ENCODE measurements at regions not wholly inside any gene's neighbourhood (a gene's known extent, or its start where the extent isn't known, plus 50 kb on each side); places are given as distances from the start of the nearest gene placed in this dataset.

DNA sequence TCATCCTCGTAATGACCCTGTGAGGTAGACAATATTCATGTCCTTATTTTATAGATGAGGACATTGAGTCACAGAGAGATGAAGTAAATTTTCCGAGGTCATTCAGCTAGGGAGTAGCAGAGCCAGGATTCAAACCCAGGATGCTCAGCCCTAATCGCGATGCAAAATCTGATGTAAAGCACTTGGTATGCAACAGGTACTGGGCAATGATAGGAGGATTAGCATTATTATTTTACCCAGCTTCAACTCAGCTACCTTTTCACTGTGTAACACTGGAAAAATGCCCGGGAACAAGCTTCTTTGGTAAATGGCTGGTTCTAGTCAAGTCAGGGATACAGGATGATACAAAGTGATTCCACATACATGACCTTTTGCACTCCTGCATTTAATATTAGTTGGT, 88.7 kb downstream of the ATP1A1 start:
- ATAC-seq: no peak
- CTCF ChIA-PET: no interaction called here
- intact Hi-C loops (cut with micrococcal nuclease; ENCODE audit: unreplicated experiment): no loop called here

DNA sequence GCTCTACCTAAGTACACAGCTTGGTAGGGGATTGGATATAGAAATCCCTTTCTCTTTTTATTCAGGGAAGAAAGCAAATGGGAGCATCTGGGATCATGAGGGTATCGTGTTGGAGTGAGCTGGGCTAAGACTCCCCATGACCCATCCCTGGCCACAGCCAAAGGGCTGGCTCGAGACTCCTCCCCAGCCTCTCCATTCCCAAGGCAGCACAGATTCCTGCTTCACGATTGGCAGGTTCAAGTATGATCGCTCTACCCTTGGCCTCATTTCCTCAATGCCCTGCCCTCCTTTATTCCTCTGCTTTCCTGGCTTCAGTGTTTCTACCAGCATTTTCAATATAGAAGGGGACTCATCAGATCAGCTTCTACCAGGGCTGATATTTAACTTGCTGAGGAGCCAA, 89.7 kb downstream of the ATP1A1 start:
- no peak for DNase-seq (ENCODE audit: low read depth, low spot score)
- TF ChIP-seq SIN3A (IDR thresholded peaks at IDR 0.05; ENCODE audit: borderline replicate concordance, insufficient read depth, low read depth, low read length): no peak
- no peak for TF ChIP-seq POLR2AphosphoS5 (IDR thresholded peaks at IDR 0.05; ENCODE audit: low read depth, low read length)
- TF ChIP-seq, protein P1, sequence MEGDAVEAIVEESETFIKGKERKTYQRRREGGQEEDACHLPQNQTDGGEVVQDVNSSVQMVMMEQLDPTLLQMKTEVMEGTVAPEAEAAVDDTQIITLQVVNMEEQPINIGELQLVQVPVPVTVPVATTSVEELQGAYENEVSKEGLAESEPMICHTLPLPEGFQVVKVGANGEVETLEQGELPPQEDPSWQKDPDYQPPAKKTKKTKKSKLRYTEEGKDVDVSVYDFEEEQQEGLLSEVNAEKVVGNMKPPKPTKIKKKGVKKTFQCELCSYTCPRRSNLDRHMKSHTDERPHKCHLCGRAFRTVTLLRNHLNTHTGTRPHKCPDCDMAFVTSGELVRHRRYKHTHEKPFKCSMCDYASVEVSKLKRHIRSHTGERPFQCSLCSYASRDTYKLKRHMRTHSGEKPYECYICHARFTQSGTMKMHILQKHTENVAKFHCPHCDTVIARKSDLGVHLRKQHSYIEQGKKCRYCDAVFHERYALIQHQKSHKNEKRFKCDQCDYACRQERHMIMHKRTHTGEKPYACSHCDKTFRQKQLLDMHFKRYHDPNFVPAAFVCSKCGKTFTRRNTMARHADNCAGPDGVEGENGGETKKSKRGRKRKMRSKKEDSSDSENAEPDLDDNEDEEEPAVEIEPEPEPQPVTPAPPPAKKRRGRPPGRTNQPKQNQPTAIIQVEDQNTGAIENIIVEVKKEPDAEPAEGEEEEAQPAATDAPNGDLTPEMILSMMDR (IDR thresholded peaks at IDR 0.05): no peak
- no peak for TF ChIP-seq TCF7L2 (IDR thresholded peaks at IDR 0.05; ENCODE audit: low read depth, low read length)
- TF ChIP-seq, protein P2, sequence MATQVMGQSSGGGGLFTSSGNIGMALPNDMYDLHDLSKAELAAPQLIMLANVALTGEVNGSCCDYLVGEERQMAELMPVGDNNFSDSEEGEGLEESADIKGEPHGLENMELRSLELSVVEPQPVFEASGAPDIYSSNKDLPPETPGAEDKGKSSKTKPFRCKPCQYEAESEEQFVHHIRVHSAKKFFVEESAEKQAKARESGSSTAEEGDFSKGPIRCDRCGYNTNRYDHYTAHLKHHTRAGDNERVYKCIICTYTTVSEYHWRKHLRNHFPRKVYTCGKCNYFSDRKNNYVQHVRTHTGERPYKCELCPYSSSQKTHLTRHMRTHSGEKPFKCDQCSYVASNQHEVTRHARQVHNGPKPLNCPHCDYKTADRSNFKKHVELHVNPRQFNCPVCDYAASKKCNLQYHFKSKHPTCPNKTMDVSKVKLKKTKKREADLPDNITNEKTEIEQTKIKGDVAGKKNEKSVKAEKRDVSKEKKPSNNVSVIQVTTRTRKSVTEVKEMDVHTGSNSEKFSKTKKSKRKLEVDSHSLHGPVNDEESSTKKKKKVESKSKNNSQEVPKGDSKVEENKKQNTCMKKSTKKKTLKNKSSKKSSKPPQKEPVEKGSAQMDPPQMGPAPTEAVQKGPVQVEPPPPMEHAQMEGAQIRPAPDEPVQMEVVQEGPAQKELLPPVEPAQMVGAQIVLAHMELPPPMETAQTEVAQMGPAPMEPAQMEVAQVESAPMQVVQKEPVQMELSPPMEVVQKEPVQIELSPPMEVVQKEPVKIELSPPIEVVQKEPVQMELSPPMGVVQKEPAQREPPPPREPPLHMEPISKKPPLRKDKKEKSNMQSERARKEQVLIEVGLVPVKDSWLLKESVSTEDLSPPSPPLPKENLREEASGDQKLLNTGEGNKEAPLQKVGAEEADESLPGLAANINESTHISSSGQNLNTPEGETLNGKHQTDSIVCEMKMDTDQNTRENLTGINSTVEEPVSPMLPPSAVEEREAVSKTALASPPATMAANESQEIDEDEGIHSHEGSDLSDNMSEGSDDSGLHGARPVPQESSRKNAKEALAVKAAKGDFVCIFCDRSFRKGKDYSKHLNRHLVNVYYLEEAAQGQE (IDR thresholded peaks at IDR 0.05; ENCODE audit: insufficient read depth in 1 of 2, low read depth in 2 of 2, low read length in 1 of 2): no peak
- intact Hi-C loops (cut with micrococcal nuclease; ENCODE audit: unreplicated experiment): no loop called here
- ChIA-PET POLR2A (no interaction called here), CTCF (no interaction called here)
- no TSS peak for BruUV-seq (replicated peaks)
- no peaks in the 10 kb centered on the region for H3K4me1 ChIP-seq (ENCODE audit: control insufficient read depth, insufficient read depth, low read length)
- no peak for ATAC-seq
- in situ Hi-C loops (cut with HindIII; ENCODE audit: low pct_unique_long_range_greater_than_20kb, low sequenced_read_pairs): no loop called here
- H3K4me3 ChIP-seq (ENCODE audit: low read depth in 2 of 2, low read length in 2 of 2): no peak overlapping the region
- no peaks in the 10 kb centered on the region for H3K9me3 ChIP-seq (ENCODE audit: control insufficient read depth, insufficient read depth, low read depth, low read length)
- H3K27me3 ChIP-seq (ENCODE audit: control insufficient read depth, insufficient read depth, low read length): no peaks in the 10 kb centered on the region
- H3K36me3 ChIP-seq (ENCODE audit: control insufficient read depth, insufficient read depth, low read length): no peaks in the 10 kb centered on the region
- H3K27ac ChIP-seq (ENCODE audit: low read length): no peak overlapping the region

More for the DNA sequence above, 88.7 kb downstream of the ATP1A1 start:
- H3K27ac ChIP-seq (ENCODE audit: low read length): no peak overlapping the region
- no peak for DNase-seq (ENCODE audit: low read depth, low spot score)
- H3K36me3 ChIP-seq (ENCODE audit: control insufficient read depth, insufficient read depth, low read length): no peaks in the 10 kb centered on the region
- in situ Hi-C loops (cut with HindIII; ENCODE audit: low pct_unique_long_range_greater_than_20kb, low sequenced_read_pairs): no loop called here
- TF ChIP-seq TCF7L2 (IDR thresholded peaks at IDR 0.05; ENCODE audit: low read depth, low read length): no peak
- TF ChIP-seq, protein P2 (IDR thresholded peaks at IDR 0.05; ENCODE audit: insufficient read depth in 1 of 2, low read depth in 2 of 2, low read length in 1 of 2): no peak
- TF ChIP-seq, protein P1 (IDR thresholded peaks at IDR 0.05): no peak
- TF ChIP-seq POLR2AphosphoS5 (IDR thresholded peaks at IDR 0.05; ENCODE audit: low read depth, low read length): no peak
- TF ChIP-seq SIN3A (IDR thresholded peaks at IDR 0.05; ENCODE audit: borderline replicate concordance, insufficient read depth, low read depth, low read length): no peak
- BruUV-seq (replicated peaks): no TSS peak
- no peaks in the 10 kb centered on the region for H3K27me3 ChIP-seq (ENCODE audit: control insufficient read depth, insufficient read depth, low read length)
- H3K9me3 ChIP-seq (ENCODE audit: control insufficient read depth, insufficient read depth, low read depth, low read length): no peaks in the 10 kb centered on the region
- H3K4me3 ChIP-seq (ENCODE audit: low read depth in 2 of 2, low read length in 2 of 2): no peak overlapping the region
- no peaks in the 10 kb centered on the region for H3K4me1 ChIP-seq (ENCODE audit: control insufficient read depth, insufficient read depth, low read length)
- POLR2A ChIA-PET: no interaction called here
